ENCODE measurements at regions not wholly inside any gene's neighbourhood (a gene's known extent, or its start where the extent isn't known, plus 50 kb on each side); places are given as distances from the start of the nearest gene placed in this dataset.
"Not testable (repeated sequence)": the region's sequence is repeated elsewhere in the genome, so short reads cannot be mapped to it uniquely, and the experiment has no call there.

- H2AFZ ChIP-seq (ENCODE audit: low read depth, low read length) = no peak overlapping the region
- H3K23ac ChIP-seq (ENCODE audit: low read length in 2 of 2) = no peak overlapping the region
- H3K4me2 ChIP-seq (ENCODE audit: low read length, poor library complexity, severe bottlenecking) = no peak overlapping the region
- no peak overlapping the region for H4K8ac ChIP-seq (ENCODE audit: low read length)
- no peak overlapping the region for H3K18ac ChIP-seq (ENCODE audit: low read depth in 1 of 2, low read length in 2 of 2)
- H2BK120ac ChIP-seq (ENCODE audit: low read depth, low read length) = no peak overlapping the region
- H3K14ac ChIP-seq (ENCODE audit: low read length in 2 of 2) = no peak overlapping the region
- no peak overlapping the region for H3K4me3 ChIP-seq (ENCODE audit: insufficient read depth in 1 of 2, low read depth in 1 of 2, low read length in 2 of 2)
- no peak overlapping the region for H2BK15ac ChIP-seq (ENCODE audit: low read depth, poor library complexity, severe bottlenecking)
- H3K9me3 ChIP-seq (ENCODE audit: control insufficient read depth, low read length) = no peaks in the 10 kb centered on the region
- H2BK5ac ChIP-seq (ENCODE audit: low read depth, low read length, poor library complexity, severe bottlenecking) = no peak overlapping the region
- no peak overlapping the region for H3K4ac ChIP-seq (ENCODE audit: low read depth in 1 of 2, low read length in 2 of 2)
- no peaks in the 10 kb centered on the region for H3K79me1 ChIP-seq (replicated peaks; ENCODE audit: low read length, poor library complexity, severe bottlenecking)
- no peaks in the 10 kb centered on the region for H3K36me3 ChIP-seq (ENCODE audit: control insufficient read depth in 1 of 2, insufficient read depth in 2 of 2, low read depth in 1 of 2, low read length in 2 of 2)
- no peaks in the 10 kb centered on the region for H3K4me1 ChIP-seq (ENCODE audit: control insufficient read depth, insufficient read depth, low read depth, low read length)
- peak; percentile 43 for DNase-seq
- H3K9ac ChIP-seq (ENCODE audit: low read length) = no peak overlapping the region
- no peak overlapping the region for H2BK12ac ChIP-seq (ENCODE audit: low read length in 2 of 2)
- WGBS = no CpG with 5 or more reads among the region's 4 CpGs
- no peak overlapping the region for H4K91ac ChIP-seq (ENCODE audit: low read length)
- no peak overlapping the region for H3K27ac ChIP-seq (ENCODE audit: low read length, poor library complexity, severe bottlenecking)
- H2AK5ac ChIP-seq (ENCODE audit: low read length, severe bottlenecking) = no peak overlapping the region
- no peaks in the 10 kb centered on the region for H3K27me3 ChIP-seq (ENCODE audit: control insufficient read depth in 1 of 2, insufficient read depth in 1 of 2, low read length in 2 of 2)
These were observed 53.6 kb upstream of the HNMT start for GRCh38 chr2:137910641-137911040.

DNA sequence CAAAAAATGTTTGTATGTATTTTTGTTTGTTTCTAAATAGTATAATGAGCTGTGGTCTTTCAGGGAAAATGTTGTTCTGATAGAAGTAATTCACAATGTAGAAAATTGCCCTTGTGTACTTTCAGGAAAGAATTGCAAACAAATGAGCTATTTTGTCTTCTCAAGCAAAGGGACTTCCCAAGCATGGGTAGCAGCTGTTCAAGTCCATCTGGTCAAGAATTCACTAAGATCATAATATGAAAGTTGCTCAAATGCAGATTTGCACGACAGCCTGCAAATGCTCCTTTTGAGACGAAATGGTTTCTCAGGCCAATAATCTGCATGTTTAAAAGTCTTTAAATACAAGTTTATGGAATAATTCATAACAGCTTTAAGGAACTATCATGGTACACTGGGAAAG is 51.9 kb upstream of the HNMT start:
- no peak for DNase-seq
- no peak overlapping the region for H3K14ac ChIP-seq (ENCODE audit: low read length in 2 of 2)
- H2BK15ac ChIP-seq (ENCODE audit: low read depth, poor library complexity, severe bottlenecking) = no peak overlapping the region
- H3K27ac ChIP-seq (ENCODE audit: low read length, poor library complexity, severe bottlenecking) = no peak overlapping the region
- WGBS = 100% methylated on average over 1 of the region's 2 CpGs
- no peaks in the 10 kb centered on the region for H3K4me1 ChIP-seq (ENCODE audit: control insufficient read depth, insufficient read depth, low read depth, low read length)
- H3K9ac ChIP-seq (ENCODE audit: low read length) = no peak overlapping the region
- H3K9me3 ChIP-seq (ENCODE audit: control insufficient read depth, low read length) = no peaks in the 10 kb centered on the region
- H3K18ac ChIP-seq (ENCODE audit: low read depth in 1 of 2, low read length in 2 of 2) = no peak overlapping the region
- H3K23ac ChIP-seq (ENCODE audit: low read length in 2 of 2) = no peak overlapping the region
- H2BK12ac ChIP-seq (ENCODE audit: low read length in 2 of 2) = no peak overlapping the region
- no peaks in the 10 kb centered on the region for H3K36me3 ChIP-seq (ENCODE audit: control insufficient read depth in 1 of 2, insufficient read depth in 2 of 2, low read depth in 1 of 2, low read length in 2 of 2)
- H3K79me1 ChIP-seq (replicated peaks; ENCODE audit: low read length, poor library complexity, severe bottlenecking) = no peaks in the 10 kb centered on the region
- no peak overlapping the region for H4K91ac ChIP-seq (ENCODE audit: low read length)
- no peak overlapping the region for H2BK5ac ChIP-seq (ENCODE audit: low read depth, low read length, poor library complexity, severe bottlenecking)
- H2BK120ac ChIP-seq (ENCODE audit: low read depth, low read length) = no peak overlapping the region
- H3K4ac ChIP-seq (ENCODE audit: low read depth in 1 of 2, low read length in 2 of 2) = no peak overlapping the region
- no peak overlapping the region for H2AK5ac ChIP-seq (ENCODE audit: low read length, severe bottlenecking)
- H3K4me3 ChIP-seq (ENCODE audit: insufficient read depth in 1 of 2, low read depth in 1 of 2, low read length in 2 of 2) = no peak overlapping the region
- no peak overlapping the region for H4K8ac ChIP-seq (ENCODE audit: low read length)
- H3K4me2 ChIP-seq (ENCODE audit: low read length, poor library complexity, severe bottlenecking) = no peak overlapping the region
- H2AFZ ChIP-seq (ENCODE audit: low read depth, low read length) = no peak overlapping the region
- H3K27me3 ChIP-seq (ENCODE audit: control insufficient read depth in 1 of 2, insufficient read depth in 1 of 2, low read length in 2 of 2) = no peaks in the 10 kb centered on the region

- DNase-seq = no peak
- H3K4me2 ChIP-seq (ENCODE audit: low read length, poor library complexity, severe bottlenecking) = no peak overlapping the region
- H3K14ac ChIP-seq (ENCODE audit: low read length in 2 of 2) = no peak overlapping the region
- H2BK120ac ChIP-seq (ENCODE audit: low read depth, low read length) = no peak overlapping the region
- H3K36me3 ChIP-seq (ENCODE audit: control insufficient read depth in 1 of 2, insufficient read depth in 2 of 2, low read depth in 1 of 2, low read length in 2 of 2) = no peaks in the 10 kb centered on the region
- no peak overlapping the region for H3K4me3 ChIP-seq (ENCODE audit: insufficient read depth in 1 of 2, low read depth in 1 of 2, low read length in 2 of 2)
- no peaks in the 10 kb centered on the region for H3K27me3 ChIP-seq (ENCODE audit: control insufficient read depth in 1 of 2, insufficient read depth in 1 of 2, low read length in 2 of 2)
- no peak overlapping the region for H3K9ac ChIP-seq (ENCODE audit: low read length)
- H4K91ac ChIP-seq (ENCODE audit: low read length) = no peak overlapping the region
- no peaks in the 10 kb centered on the region for H3K4me1 ChIP-seq (ENCODE audit: control insufficient read depth, insufficient read depth, low read depth, low read length)
- H2BK5ac ChIP-seq (ENCODE audit: low read depth, low read length, poor library complexity, severe bottlenecking) = no peak overlapping the region
- H3K4ac ChIP-seq (ENCODE audit: low read depth in 1 of 2, low read length in 2 of 2) = no peak overlapping the region
- H3K79me1 ChIP-seq (replicated peaks; ENCODE audit: low read length, poor library complexity, severe bottlenecking) = no peaks in the 10 kb centered on the region
- no peak overlapping the region for H2AK5ac ChIP-seq (ENCODE audit: low read length, severe bottlenecking)
- no peaks in the 10 kb centered on the region for H3K9me3 ChIP-seq (ENCODE audit: control insufficient read depth, low read length)
- 96% methylated on average over 3 of the region's 4 CpGs for WGBS
- H3K18ac ChIP-seq (ENCODE audit: low read depth in 1 of 2, low read length in 2 of 2) = no peak overlapping the region
- no peak overlapping the region for H2AFZ ChIP-seq (ENCODE audit: low read depth, low read length)
- H4K8ac ChIP-seq (ENCODE audit: low read length) = no peak overlapping the region
- no peak overlapping the region for H3K23ac ChIP-seq (ENCODE audit: low read length in 2 of 2)
- H2BK15ac ChIP-seq (ENCODE audit: low read depth, poor library complexity, severe bottlenecking) = no peak overlapping the region
- no peak overlapping the region for H2BK12ac ChIP-seq (ENCODE audit: low read length in 2 of 2)
- H3K27ac ChIP-seq (ENCODE audit: low read length, poor library complexity, severe bottlenecking) = no peak overlapping the region
These were observed 51.1 kb upstream of the HNMT start for GRCh38 chr2:137913169-137913568.

- H3K9ac ChIP-seq (ENCODE audit: low read length); H3K27ac ChIP-seq (ENCODE audit: low read length, poor library complexity, severe bottlenecking); DNase-seq; H3K27me3 ChIP-seq (ENCODE audit: control insufficient read depth in 1 of 2, insufficient read depth in 1 of 2, low read length in 2 of 2); H3K79me1 ChIP-seq (replicated peaks; ENCODE audit: low read length, poor library complexity, severe bottlenecking); H2BK120ac ChIP-seq (ENCODE audit: low read depth, low read length); H3K18ac ChIP-seq (ENCODE audit: low read depth in 1 of 2, low read length in 2 of 2); H3K4me2 ChIP-seq (ENCODE audit: low read length, poor library complexity, severe bottlenecking); H4K8ac ChIP-seq (ENCODE audit: low read length); H3K36me3 ChIP-seq (ENCODE audit: control insufficient read depth in 1 of 2, insufficient read depth in 2 of 2, low read depth in 1 of 2, low read length in 2 of 2); H3K4me1 ChIP-seq (ENCODE audit: control insufficient read depth, insufficient read depth, low read depth, low read length); H2AK5ac ChIP-seq (ENCODE audit: low read length, severe bottlenecking); H3K9me3 ChIP-seq (ENCODE audit: control insufficient read depth, low read length); H2BK15ac ChIP-seq (ENCODE audit: low read depth, poor library complexity, severe bottlenecking); H2AFZ ChIP-seq (ENCODE audit: low read depth, low read length); H4K91ac ChIP-seq (ENCODE audit: low read length); H3K14ac ChIP-seq (ENCODE audit: low read length in 2 of 2); H3K4me3 ChIP-seq (ENCODE audit: insufficient read depth in 1 of 2, low read depth in 1 of 2, low read length in 2 of 2); H3K23ac ChIP-seq (ENCODE audit: low read length in 2 of 2); H3K4ac ChIP-seq (ENCODE audit: low read depth in 1 of 2, low read length in 2 of 2); H2BK5ac ChIP-seq (ENCODE audit: low read depth, low read length, poor library complexity, severe bottlenecking); H2BK12ac ChIP-seq (ENCODE audit: low read length in 2 of 2): not testable (repeated sequence)
- 87% methylated on average over 2 of the region's 2 CpGs for WGBS
These were observed 50.6 kb upstream of the HNMT start for GRCh38 chr2:137913648-137914047.
